DND-41 (cell line): ENCODE measurements at regions not wholly inside any gene's neighbourhood (a gene's known extent, or its start where the extent isn't known, plus 50 kb on each side); places are given as distances from the start of the nearest gene placed in this dataset.

Source experiments
- ATAC-seq: fragments of 200-7000 bp; cut with Tn5 transposase; 3 replicates; pipeline ENCODE4 v1.9.1; 2021; ENCODE audit warnings: low read depth; ENCODE audit not compliant: insufficient read depth
- DNase-seq: peaks from one replicate; pipeline ENCODE4 v3.0.0-alpha.2; 2020
- H2AFZ ChIP-seq: 2 replicates; pipeline ENCODE4 v1.6.0; 2012; ENCODE audit warnings: low read depth, low read length
- H3K27ac ChIP-seq: 2 replicates; pipeline ENCODE4 v1.5.1; 2012; ENCODE audit warnings: low read length, inconsistent platforms
- H3K27me3 ChIP-seq: fragments of 200-600 bp; sonication (generic); 2 replicates; pipeline ENCODE4 v1.6.0; 2012; ENCODE audit warnings: low read length, mild to moderate bottlenecking, inconsistent platforms; ENCODE audit not compliant: insufficient read depth, poor library complexity
- H3K36me3 ChIP-seq: 2 replicates; pipeline ENCODE4 v1.5.1; 2012; ENCODE audit warnings: low read length, inconsistent platforms; ENCODE audit not compliant: insufficient read depth
- H3K4me1 ChIP-seq: 2 replicates; pipeline ENCODE4 v1.5.1; 2012; ENCODE audit warnings: mild to moderate bottlenecking, low read length; ENCODE audit not compliant: insufficient read depth
- H3K4me2 ChIP-seq: 2 replicates; pipeline ENCODE4 v1.6.0; 2012; ENCODE audit warnings: mild to moderate bottlenecking, moderate library complexity, low read length, inconsistent platforms; ENCODE audit not compliant: insufficient read depth
- H3K4me3 ChIP-seq, 2 experiments: fragments of 200-600 bp in 1 of 2; shearing (Covaris generic) in 1 of 2; 2 replicates each; pipeline ENCODE4 v1.5.1; 2012 to 2016; ENCODE audit warnings: inconsistent platforms in 2 of 2, low read length in 2 of 2, mild to moderate bottlenecking in 2 of 2, low read depth in 1 of 2, moderate library complexity in 1 of 2
- H3K79me2 ChIP-seq: 2 replicates; pipeline ENCODE4 v1.6.0; 2012; ENCODE audit warnings: low read length, inconsistent platforms; ENCODE audit not compliant: insufficient read depth
- H3K9ac ChIP-seq: 2 replicates; pipeline ENCODE4 v1.6.0; 2012; ENCODE audit warnings: low read depth, mild to moderate bottlenecking, inconsistent platforms, low read length, moderate library complexity
- H3K9me3 ChIP-seq: 2 replicates; pipeline ENCODE4 v1.5.1; 2012; ENCODE audit warnings: low read length, moderate library complexity, mild to moderate bottlenecking, inconsistent platforms; ENCODE audit not compliant: insufficient read depth, severe bottlenecking
- H4K20me1 ChIP-seq: 2 replicates; pipeline ENCODE4 v1.6.0; 2012; ENCODE audit warnings: low read length; ENCODE audit not compliant: insufficient read depth
- CTCF ChIP-seq: IDR thresholded peaks from 2 replicates; pipeline ENCODE4 v1.5.1; 2012; ENCODE audit warnings: borderline replicate concordance, low read length, moderate library complexity, mild to moderate bottlenecking; ENCODE audit not compliant: poor library complexity, severe bottlenecking; ENCODE audit errors: extremely low read depth
- EZH2 ChIP-seq: IDR thresholded peaks from 3 replicates; pipeline ENCODE4 v1.6.1; 2012; ENCODE audit warnings: borderline replicate concordance, low read depth, mild to moderate bottlenecking, moderate library complexity, low read length, inconsistent platforms; ENCODE audit not compliant: severe bottlenecking

- Histone ChIP-seq H3K4me3 (no peak overlapping the region), H3K4me2 (no peak overlapping the region), H3K9me3 (no peaks in the 10 kb centered on the region), H3K79me2 (no peaks in the 10 kb centered on the region), H4K20me1 (no peaks in the 10 kb centered on the region), H3K9ac (no peak overlapping the region), H3K27ac (no peak overlapping the region), H3K36me3 (no peaks in the 10 kb centered on the region), H3K27me3 (no peaks in the 10 kb centered on the region), H2AFZ (no peak overlapping the region), H3K4me1 (no peaks in the 10 kb centered on the region)
- no peak for ATAC-seq
- no peak for DNase-seq
- TF ChIP-seq CTCF, result no peak
These were observed 564.0 kb upstream of the BRINP1 start for GRCh38 chr9:119933191-119933590.

- Histone ChIP-seq H3K9me3 (no peaks in the 10 kb centered on the region), H2AFZ (no peak overlapping the region), H3K27me3 (no peaks in the 10 kb centered on the region), H3K4me2 (no peak overlapping the region), H3K27ac (no peak overlapping the region), H3K4me3 (no peak overlapping the region), H3K79me2 (no peaks in the 10 kb centered on the region), H4K20me1 (no peaks in the 10 kb centered on the region), H3K36me3 (no peaks in the 10 kb centered on the region), H3K4me1 (no peaks in the 10 kb centered on the region), H3K9ac (no peak overlapping the region)
- ATAC-seq (no peak), DNase-seq (no peak)
- TF ChIP-seq EZH2 (no peak), CTCF (no peak)
These were observed 555.5 kb upstream of the BRINP1 start for GRCh38 chr9:119924736-119925135.

- TF ChIP-seq EZH2, result no peak
- TF ChIP-seq CTCF, result no peak
- Histone ChIP-seq H4K20me1 (no peaks in the 10 kb centered on the region), H3K4me1 (no peaks in the 10 kb centered on the region), H3K9me3 (no peaks in the 10 kb centered on the region), H3K79me2 (no peaks in the 10 kb centered on the region), H3K4me2 (no peak overlapping the region), H3K4me3 (no peak overlapping the region), H3K36me3 (no peaks in the 10 kb centered on the region), H3K9ac (no peak overlapping the region), H3K27ac (no peak overlapping the region), H2AFZ (no peak overlapping the region), H3K27me3 (no peaks in the 10 kb centered on the region)
- ATAC-seq (no peak), DNase-seq (no peak)
These were observed 547.9 kb upstream of the BRINP1 start for GRCh38 chr9:119917175-119917574.

- Histone ChIP-seq H3K36me3 (no peaks in the 10 kb centered on the region), H3K27ac (no peak overlapping the region), H3K9me3 (no peaks in the 10 kb centered on the region), H3K4me2 (no peak overlapping the region), H3K9ac (no peak overlapping the region), H3K27me3 (no peaks in the 10 kb centered on the region), H4K20me1 (no peaks in the 10 kb centered on the region), H2AFZ (no peak overlapping the region), H3K4me3 (no peak overlapping the region), H3K4me1 (no peaks in the 10 kb centered on the region), H3K79me2 (no peaks in the 10 kb centered on the region)
- TF ChIP-seq EZH2 (no peak), CTCF (no peak)
- no peak for ATAC-seq
- DNase-seq, result no peak
These were observed 537.8 kb upstream of the BRINP1 start for GRCh38 chr9:119907056-119907455.
